ENCODE measurements at regions not wholly inside any gene's neighbourhood (a gene's known extent, or its start where the extent isn't known, plus 50 kb on each side); places are given as distances from the start of the nearest gene placed in this dataset.

GRCh38 chr10:33733058-33733457 lies 398.6 kb upstream of the NRP1 start:
- TF ChIP-seq CTCF (conservative IDR thresholded peaks at IDR 0.05): no peak
- no peak overlapping the region for H2BK12ac ChIP-seq (ENCODE audit: insufficient read length, low read depth, low read length)
- H3K9me3 Mint-ChIP-seq: peaks cover 4 to 7% of the 10 kb centered on the region in 2 experiments
- H3K4me1 Mint-ChIP-seq: no peaks in the 10 kb centered on the region
- H3T11ph ChIP-seq (ENCODE audit: low read length): no peak overlapping the region
- no peak overlapping the region for H3K14ac ChIP-seq (ENCODE audit: insufficient read depth, low read length)
- H3K23me2 ChIP-seq (ENCODE audit: insufficient read length, low read depth, low read length, poor library complexity, severe bottlenecking): no peaks in the 10 kb centered on the region
- no peaks in the 10 kb centered on the region for H3K79me2 ChIP-seq (ENCODE audit: insufficient read depth, low read length)
- no peak overlapping the region for H2BK20ac ChIP-seq (ENCODE audit: low read depth, low read length, poor library complexity, severe bottlenecking)
- H2BK120ac ChIP-seq (ENCODE audit: low read depth, low read length, poor library complexity, severe bottlenecking): no peak overlapping the region
- H3K27ac ChIP-seq (ENCODE audit: insufficient read length, low read depth, low read length): no peak overlapping the region
- DNase-seq: no peak
- no peaks in the 10 kb centered on the region for H3K9me3 ChIP-seq (ENCODE audit: control insufficient read depth, low read depth, low read length)
- no peak overlapping the region for H4K8ac ChIP-seq (replicated peaks; ENCODE audit: insufficient read length, low read depth, low read length)
- H3K4me1 ChIP-seq (ENCODE audit: insufficient read depth, low read length): no peaks in the 10 kb centered on the region
- no peak overlapping the region for H2AFZ ChIP-seq (ENCODE audit: low read length)
- no CpG with 5 or more reads among the region's 3 CpGs for WGBS (ENCODE audit: extremely low coverage, insufficient read length, low lambda C conversion rate)
- H2BK5ac ChIP-seq (ENCODE audit: insufficient read length, low read length): no peak overlapping the region
- no peaks in the 10 kb centered on the region for H4K20me1 ChIP-seq (ENCODE audit: control insufficient read depth, insufficient read depth, insufficient read length)
- no peaks in the 10 kb centered on the region; the same call in 1 of the 2 replicates for H3K27me3 Mint-ChIP-seq (ENCODE audit: low read depth)
- H4K91ac ChIP-seq (ENCODE audit: insufficient read length, low read depth, low read length): no peak overlapping the region
- no peak overlapping the region for H3K18ac ChIP-seq (ENCODE audit: insufficient read length, low read depth, low read length)
- no peak overlapping the region for H3K4me2 ChIP-seq (ENCODE audit: insufficient read depth, insufficient read length, low read length)
- H3K4ac ChIP-seq (ENCODE audit: low read depth, low read length): no peak overlapping the region
- H3K56ac ChIP-seq (ENCODE audit: insufficient read length, low read depth, low read length): no peak overlapping the region
- peaks cover 0 to 6% (median 0%) of the 10 kb centered on the region in 3 experiments; a peak in 2 of 7 replicates for H3K36me3 Mint-ChIP-seq (ENCODE audit: insufficient read depth in 1 of 3, low read depth in 3 of 3)
- H3K27ac Mint-ChIP-seq: no peak overlapping the region
- no peak overlapping the region for H4K5ac ChIP-seq (ENCODE audit: insufficient read length, low read depth, low read length)
- H3K4me3 Mint-ChIP-seq: no peak overlapping the region
- H3K9ac ChIP-seq (ENCODE audit: extremely low read depth, insufficient read length, low read length): no peak overlapping the region
- H3K79me1 ChIP-seq (ENCODE audit: insufficient read depth, low read depth, low read length, poor library complexity, severe bottlenecking): no peaks in the 10 kb centered on the region
- no peak overlapping the region for H2AK5ac ChIP-seq (ENCODE audit: insufficient read length, low read length)
- H3K23ac ChIP-seq (ENCODE audit: insufficient read length, low read depth, low read length): no peak overlapping the region
- H3K27me3 ChIP-seq (ENCODE audit: insufficient read depth, low read length): no peaks in the 10 kb centered on the region
- H2BK15ac ChIP-seq (ENCODE audit: low read depth, low read length): no peak overlapping the region

Data from H9 (cell line).